ENCODE measurements at regions not wholly inside any gene's neighbourhood (a gene's known extent, or its start where the extent isn't known, plus 50 kb on each side); places are given as distances from the start of the nearest gene placed in this dataset.

- H3K36me3 Mint-ChIP-seq (ENCODE audit: unreplicated experiment): no peaks in the 10 kb centered on the region
- H3K9me3 Mint-ChIP-seq (ENCODE audit: unreplicated experiment): no peaks in the 10 kb centered on the region
- peaks cover 6% of the 10 kb centered on the region for H3K4me1 Mint-ChIP-seq (ENCODE audit: unreplicated experiment)
- no peak for DNase-seq (ENCODE audit: extremely low spot score, unreplicated experiment)
- no peak overlapping the region for H3K27ac Mint-ChIP-seq (ENCODE audit: unreplicated experiment)
- peaks cover 2% of the 10 kb centered on the region for H3K27me3 Mint-ChIP-seq (ENCODE audit: unreplicated experiment)
- no peak for TF ChIP-seq CTCF (IDR thresholded peaks at IDR 0.05)
- no peak overlapping the region for H3K4me3 Mint-ChIP-seq (ENCODE audit: unreplicated experiment)
These were observed 1074.4 kb downstream of the ADGRL2 start for GRCh38 chr1:82875170-82875569.

GRCh38 chr1:82874041-82874440, 1073.3 kb downstream of the ADGRL2 start:
- Mint-ChIP-seq H3K27ac (ENCODE audit: unreplicated experiment) (no peak overlapping the region), H3K4me3 (ENCODE audit: unreplicated experiment) (no peak overlapping the region), H3K9me3 (ENCODE audit: unreplicated experiment) (no peaks in the 10 kb centered on the region), H3K4me1 (ENCODE audit: unreplicated experiment) (peaks cover 16% of the 10 kb centered on the region), H3K36me3 (ENCODE audit: unreplicated experiment) (no peaks in the 10 kb centered on the region), H3K27me3 (ENCODE audit: unreplicated experiment) (peaks cover 2% of the 10 kb centered on the region)
- no peak for DNase-seq (ENCODE audit: extremely low spot score, unreplicated experiment)
- TF ChIP-seq CTCF (IDR thresholded peaks at IDR 0.05): no peak

- Mint-ChIP-seq H3K4me3 (ENCODE audit: unreplicated experiment) (no peak overlapping the region), H3K27ac (ENCODE audit: unreplicated experiment) (no peak overlapping the region), H3K36me3 (ENCODE audit: unreplicated experiment) (no peaks in the 10 kb centered on the region), H3K4me1 (ENCODE audit: unreplicated experiment) (peaks cover 31% of the 10 kb centered on the region), H3K9me3 (ENCODE audit: unreplicated experiment) (no peaks in the 10 kb centered on the region), H3K27me3 (ENCODE audit: unreplicated experiment) (peaks cover 2% of the 10 kb centered on the region)
- DNase-seq (ENCODE audit: extremely low spot score, unreplicated experiment): no peak
- no peak for TF ChIP-seq CTCF (IDR thresholded peaks at IDR 0.05)
These were observed 1069.6 kb downstream of the ADGRL2 start for GRCh38 chr1:82870332-82870731.

- no peaks in the 10 kb centered on the region for H3K9me3 Mint-ChIP-seq (ENCODE audit: unreplicated experiment)
- H3K4me3 Mint-ChIP-seq (ENCODE audit: unreplicated experiment): no peak overlapping the region
- TF ChIP-seq CTCF (IDR thresholded peaks at IDR 0.05): no peak
- peak overlapping the region; percentile 53 for H3K27ac Mint-ChIP-seq (ENCODE audit: unreplicated experiment)
- H3K4me1 Mint-ChIP-seq (ENCODE audit: unreplicated experiment): peaks cover 47% of the 10 kb centered on the region
- H3K36me3 Mint-ChIP-seq (ENCODE audit: unreplicated experiment): no peaks in the 10 kb centered on the region
- DNase-seq (ENCODE audit: extremely low spot score, unreplicated experiment): no peak
- H3K27me3 Mint-ChIP-seq (ENCODE audit: unreplicated experiment): no peaks in the 10 kb centered on the region
These were observed 1067.0 kb downstream of the ADGRL2 start for GRCh38 chr1:82867781-82868180.

- H3K9me3 Mint-ChIP-seq (ENCODE audit: unreplicated experiment): no peaks in the 10 kb centered on the region
- DNase-seq (ENCODE audit: extremely low spot score, unreplicated experiment): no peak
- H3K36me3 Mint-ChIP-seq (ENCODE audit: unreplicated experiment): no peaks in the 10 kb centered on the region
- no peak overlapping the region for H3K4me3 Mint-ChIP-seq (ENCODE audit: unreplicated experiment)
- peaks cover 36% of the 10 kb centered on the region for H3K4me1 Mint-ChIP-seq (ENCODE audit: unreplicated experiment)
- TF ChIP-seq CTCF (IDR thresholded peaks at IDR 0.05): no peak
- no peaks in the 10 kb centered on the region for H3K27me3 Mint-ChIP-seq (ENCODE audit: unreplicated experiment)
- no peak overlapping the region for H3K27ac Mint-ChIP-seq (ENCODE audit: unreplicated experiment)
These were observed 1061.0 kb downstream of the ADGRL2 start for GRCh38 chr1:82861749-82862148.

Measured in osteocyte (in vitro differentiated cells).